ENCODE measurements at regions not wholly inside any gene's neighbourhood (a gene's known extent, or its start where the extent isn't known, plus 50 kb on each side); places are given as distances from the start of the nearest gene placed in this dataset.

GRCh38 chr1:102184477-102184876 lies 187.8 kb upstream of the OLFM3 start:
- H3K36me3 ChIP-seq (ENCODE audit: insufficient read depth), result no peaks in the 10 kb centered on the region
- no peaks in the 10 kb centered on the region for H4K20me1 ChIP-seq (ENCODE audit: insufficient read depth)
- no peak overlapping the region for H3K9ac ChIP-seq
- H2AFZ ChIP-seq (ENCODE audit: low read depth), result no peak overlapping the region
- H3K27me3 ChIP-seq (ENCODE audit: insufficient read depth, low read depth), result no peaks in the 10 kb centered on the region
- no peak overlapping the region for H3K4me3 ChIP-seq (IDR thresholded peaks at IDR 0.05; ENCODE audit: insufficient read depth, low read depth, low read length)
- no peaks in the 10 kb centered on the region for H3K4me1 ChIP-seq (ENCODE audit: low read depth, poor library complexity, severe bottlenecking)
- H3K27ac ChIP-seq, result no peak overlapping the region
- H3K79me2 ChIP-seq (ENCODE audit: insufficient read depth, low read depth), result no peaks in the 10 kb centered on the region
- H3K4me2 ChIP-seq, result no peak overlapping the region
- TF ChIP-seq CTCF (conservative IDR thresholded peaks at IDR 0.05; ENCODE audit: low read depth, low read length), result no peak

- Histone ChIP-seq H3K4me1 (ENCODE audit: low read depth, poor library complexity, severe bottlenecking) (no peaks in the 10 kb centered on the region), H3K27ac (no peak overlapping the region), H3K4me3 (IDR thresholded peaks at IDR 0.05; ENCODE audit: insufficient read depth, low read depth, low read length) (no peak overlapping the region), H3K4me2 (no peak overlapping the region), H4K20me1 (ENCODE audit: insufficient read depth) (no peaks in the 10 kb centered on the region), H3K27me3 (ENCODE audit: insufficient read depth, low read depth) (no peaks in the 10 kb centered on the region), H3K79me2 (ENCODE audit: insufficient read depth, low read depth) (no peaks in the 10 kb centered on the region), H2AFZ (ENCODE audit: low read depth) (no peak overlapping the region), H3K36me3 (ENCODE audit: insufficient read depth) (no peaks in the 10 kb centered on the region), H3K9ac (no peak overlapping the region)
- no peak for TF ChIP-seq CTCF (conservative IDR thresholded peaks at IDR 0.05; ENCODE audit: low read depth, low read length)
Observed at GRCh38 chr1:102183711-102184110, 187.0 kb upstream of the OLFM3 start.

GRCh38 chr1:102182603-102183260 lies 186.0 kb upstream of the OLFM3 start:
- Histone ChIP-seq H3K4me3 (IDR thresholded peaks at IDR 0.05; ENCODE audit: insufficient read depth, low read depth, low read length) (no peak overlapping the region), H3K27me3 (ENCODE audit: insufficient read depth, low read depth) (no peaks in the 10 kb centered on the region), H2AFZ (ENCODE audit: low read depth) (no peak overlapping the region), H3K79me2 (ENCODE audit: insufficient read depth, low read depth) (no peaks in the 10 kb centered on the region), H3K4me1 (ENCODE audit: low read depth, poor library complexity, severe bottlenecking) (no peaks in the 10 kb centered on the region), H3K9ac (no peak overlapping the region), H3K4me2 (no peak overlapping the region), H3K27ac (no peak overlapping the region), H3K36me3 (ENCODE audit: insufficient read depth) (no peaks in the 10 kb centered on the region), H4K20me1 (ENCODE audit: insufficient read depth) (no peaks in the 10 kb centered on the region)
- TF ChIP-seq CTCF (conservative IDR thresholded peaks at IDR 0.05; ENCODE audit: low read depth, low read length), result no peak

- H3K4me3 ChIP-seq (IDR thresholded peaks at IDR 0.05; ENCODE audit: insufficient read depth, low read depth, low read length), result no peak overlapping the region
- no peak for TF ChIP-seq CTCF (conservative IDR thresholded peaks at IDR 0.05; ENCODE audit: low read depth, low read length)
Observed at GRCh38 chr1:102181341-102181740, 184.6 kb upstream of the OLFM3 start.

More at GRCh38 chr1:102181341-102181740, 184.6 kb upstream of the OLFM3 start:
- H2AFZ ChIP-seq (ENCODE audit: low read depth), result no peak overlapping the region
- no peaks in the 10 kb centered on the region for H3K79me2 ChIP-seq (ENCODE audit: insufficient read depth, low read depth)
- H4K20me1 ChIP-seq (ENCODE audit: insufficient read depth), result no peaks in the 10 kb centered on the region
- H3K36me3 ChIP-seq (ENCODE audit: insufficient read depth), result no peaks in the 10 kb centered on the region
- H3K9ac ChIP-seq, result no peak overlapping the region
- no peaks in the 10 kb centered on the region for H3K4me1 ChIP-seq (ENCODE audit: low read depth, poor library complexity, severe bottlenecking)
- no peak overlapping the region for H3K4me2 ChIP-seq
- no peak overlapping the region for H3K27ac ChIP-seq
- no peaks in the 10 kb centered on the region for H3K27me3 ChIP-seq (ENCODE audit: insufficient read depth, low read depth)

Data from KMS-11 (cell line).